H1 (cell line): ENCODE measurements at regions not wholly inside any gene's neighbourhood (a gene's known extent, or its start where the extent isn't known, plus 50 kb on each side); places are given as distances from the start of the nearest gene placed in this dataset.

Experiments
- CTCF ChIA-PET: fragments of 300-600 bp; sonication (Branson Sonifier 250); formaldehyde crosslinking; loops from one replicate; lab custom pipeline; 2021; ENCODE audit not compliant: partially characterized antibody; lab: Charles Lee
- POLR2A ChIA-PET: fragments of 300-600 bp; sonication (Branson Sonifier 250); formaldehyde crosslinking; loops from one replicate; lab custom pipeline; 2021; ENCODE audit warnings: inconsistent platforms; ENCODE audit not compliant: partially characterized antibody; lab: Charles Lee
- DNase-seq, 2 experiments: peaks; one replicate each; pipeline versions ENCODE4 v3.0.0 to v3.0.0-alpha.2; 2010 to 2022; ENCODE audit warnings: low spot score in 2 of 2, low read depth in 1 of 2, mixed read lengths in 1 of 2
- FAIRE-seq: peaks from 2 replicates; lab custom pipeline; 2011; peaks lifted over from hg19 to GRCh38; lab: Jason Lieb, UNC
- H2AFZ ChIP-seq: 2 replicates; pipeline ENCODE4 v1.8.1; 2012; ENCODE audit warnings: low read length, inconsistent platforms
- H2AK5ac ChIP-seq: 2 replicates; pipeline ENCODE4 v1.6.1; 2013; ENCODE audit warnings: low read depth, low read length
- H2BK120ac ChIP-seq: replicated peaks from 2 replicates; pipeline ENCODE3; 2013; ENCODE audit warnings: low read depth, low read length, inconsistent platforms
- H2BK12ac ChIP-seq: 2 replicates; pipeline ENCODE4 v1.6.1; 2013; ENCODE audit warnings: low read depth, low read length
- H2BK15ac ChIP-seq: 2 replicates; pipeline ENCODE4 v1.6.1; 2013; ENCODE audit warnings: low read length
- H2BK20ac ChIP-seq: 2 replicates; pipeline ENCODE4 v1.6.1; 2013; ENCODE audit warnings: low read length
- H2BK5ac ChIP-seq: 2 replicates; pipeline ENCODE4 v1.6.1; 2013; ENCODE audit warnings: low read depth, low read length
- H3K14ac ChIP-seq: 2 replicates; pipeline ENCODE4 v1.6.1; 2013; ENCODE audit warnings: inconsistent platforms; ENCODE audit not compliant: insufficient read length
- H3K18ac ChIP-seq: 2 replicates; pipeline ENCODE4 v1.6.1; 2013; ENCODE audit warnings: low read length; ENCODE audit errors: extremely low read depth
- H3K23ac ChIP-seq: 2 replicates; pipeline ENCODE4 v1.6.1; 2013; ENCODE audit warnings: inconsistent platforms; ENCODE audit not compliant: insufficient read length
- H3K23me2 ChIP-seq: 2 replicates; pipeline ENCODE4 v1.6.1; 2013; ENCODE audit warnings: low read depth, low read length
- H3K27ac ChIP-seq: 2 replicates; pipeline ENCODE4 v1.6.1; 2011; ENCODE audit warnings: low read depth, low read length, inconsistent platforms
- H3K27me3 ChIP-seq, 4 experiments: replicated peaks in 1 of 4; 1 replicate in 1 of 4; 2 replicates in 3 of 4; pipeline versions ENCODE4 v1.6.1 to v1.8.1; 2011 to 2013; ENCODE audit warnings: low read length in 3 of 4, mild to moderate bottlenecking in 3 of 4, inconsistent platforms in 2 of 4, mixed read lengths in 2 of 4, moderate library complexity in 1 of 4; ENCODE audit not compliant: control insufficient read depth in 3 of 4, insufficient read depth in 3 of 4; ENCODE audit errors: extremely low read depth in 1 of 4
- H3K36me3 ChIP-seq, 4 experiments: 2 replicates each; pipeline versions ENCODE4 v1.6.1 to v1.8.1; 2011 to 2013; ENCODE audit warnings: mild to moderate bottlenecking in 4 of 4, low read length in 3 of 4, moderate library complexity in 2 of 4, control low read depth in 1 of 4, inconsistent platforms in 1 of 4; ENCODE audit not compliant: insufficient read depth in 4 of 4, control insufficient read depth in 2 of 4
- H3K4ac ChIP-seq: replicated peaks from 2 replicates; pipeline ENCODE3; 2013; ENCODE audit warnings: low read length, low read depth, mixed read lengths, inconsistent platforms; ENCODE audit not compliant: insufficient read length
- H3K4me1 ChIP-seq, 4 experiments: replicated peaks in 1 of 4; 1 replicate in 1 of 4; 2 replicates in 3 of 4; pipeline versions ENCODE4 v1.6.1 to v1.8.1; 2011 to 2013; ENCODE audit warnings: low read length in 3 of 4, inconsistent platforms in 2 of 4, mixed read lengths in 1 of 4; ENCODE audit not compliant: insufficient read depth in 4 of 4, control insufficient read depth in 3 of 4
- H3K4me2 ChIP-seq, 2 experiments: 2 replicates each; pipeline versions ENCODE4 v1.6.1 to v1.8.1; 2011 to 2013; ENCODE audit warnings: low read depth in 2 of 2, low read length in 2 of 2, control low read depth in 1 of 2, inconsistent platforms in 1 of 2, mild to moderate bottlenecking in 1 of 2; ENCODE audit not compliant: insufficient read depth in 1 of 2
- H3K4me3 ChIP-seq, 4 experiments: fragments of 200-600, 300-600 bp in 1 of 4; sonication (generic), shearing (Covaris generic), sonication (Bioruptor Twin) in 1 of 4; 2 replicates each; pipeline versions ENCODE4 v1.5.1 to v1.8.1; 2011 to 2016; ENCODE audit warnings: low read length in 4 of 4, low read depth in 3 of 4, control low read depth in 2 of 4, inconsistent platforms in 2 of 4, mild to moderate bottlenecking in 2 of 4, mixed read lengths in 1 of 4, moderate library complexity in 1 of 4; ENCODE audit not compliant: insufficient read depth in 2 of 4; ENCODE audit errors: extremely low read depth in 1 of 4
- H3K56ac ChIP-seq: replicated peaks from 2 replicates; pipeline ENCODE3; 2013; ENCODE audit warnings: low read depth, mild to moderate bottlenecking, mixed read lengths, low read length, inconsistent platforms; ENCODE audit not compliant: insufficient read length
- H3K79me1 ChIP-seq: 2 replicates; pipeline ENCODE4 v1.6.1; 2013; ENCODE audit warnings: low read depth, low read length, control low read depth
- H3K79me2 ChIP-seq, 2 experiments: 2 replicates each; pipeline versions ENCODE4 v1.6.1 to v1.8.1; 2012 to 2013; ENCODE audit warnings: low read length in 2 of 2, mild to moderate bottlenecking in 2 of 2, inconsistent platforms in 1 of 2; ENCODE audit not compliant: insufficient read depth in 2 of 2, control insufficient read depth in 1 of 2
- H3K9ac ChIP-seq, 4 experiments: replicated peaks in 1 of 4; 1 replicate in 1 of 4; 2 replicates in 3 of 4; pipeline versions ENCODE4 v1.6.1 to v1.8.1; 2011 to 2013; ENCODE audit warnings: low read depth in 3 of 4, low read length in 3 of 4, control low read depth in 2 of 4, mild to moderate bottlenecking in 2 of 4, moderate library complexity in 2 of 4, inconsistent platforms in 1 of 4; ENCODE audit errors: extremely low read depth in 1 of 4
- H3K9me3 ChIP-seq, 2 experiments: 2 replicates each; pipeline versions ENCODE4 v1.6.1 to v1.8.1; 2012 to 2013; ENCODE audit warnings: mild to moderate bottlenecking in 2 of 2, moderate library complexity in 2 of 2, control low read depth in 1 of 2, inconsistent platforms in 1 of 2, low read depth in 1 of 2, low read length in 1 of 2, mixed read lengths in 1 of 2; ENCODE audit not compliant: insufficient read depth in 2 of 2
- H4K20me1 ChIP-seq, 2 experiments: replicated peaks in 1 of 2; 2 replicates each; pipeline versions ENCODE3 to v1.8.1; 2011 to 2013; ENCODE audit warnings: inconsistent platforms in 2 of 2, low read length in 2 of 2, mild to moderate bottlenecking in 1 of 2; ENCODE audit not compliant: insufficient read depth in 2 of 2, control insufficient read depth in 1 of 2
- H4K5ac ChIP-seq: 2 replicates; pipeline ENCODE4 v1.6.1; 2013; ENCODE audit warnings: low read length, low read depth, mixed read lengths, inconsistent platforms; ENCODE audit not compliant: insufficient read length
- H4K8ac ChIP-seq: 2 replicates; pipeline ENCODE4 v1.8.0; 2013; ENCODE audit warnings: mild to moderate bottlenecking, moderate library complexity, low read length, inconsistent platforms; ENCODE audit not compliant: insufficient read depth; ENCODE audit errors: extremely low read depth
- H4K91ac ChIP-seq: replicated peaks from 2 replicates; pipeline ENCODE3; 2013; ENCODE audit warnings: low read length, mixed read lengths, inconsistent platforms; ENCODE audit not compliant: insufficient read length
- BRCA1 ChIP-seq: IDR thresholded peaks from 2 replicates; pipeline ENCODE4 v1.6.1; 2012; ENCODE audit warnings: low read depth, low read length, improper control_type of control experiment
- CHD2 ChIP-seq: IDR thresholded peaks from 2 replicates; pipeline ENCODE4 v1.6.1; 2012; ENCODE audit warnings: low read length, improper control_type of control experiment
- EGR1 ChIP-seq: IDR thresholded peaks from 2 replicates; pipeline ENCODE4 v1.6.1; 2011; ENCODE audit warnings: low read depth, low read length, borderline replicate concordance
- GTF2F1 ChIP-seq: IDR thresholded peaks from 2 replicates; pipeline ENCODE4 v1.6.1; 2012; ENCODE audit warnings: low read depth, low read length, improper control_type of control experiment, borderline replicate concordance
- KDM5A ChIP-seq: fragments of 200-600 bp; IDR thresholded peaks from 2 replicates; pipeline ENCODE4 v1.7.1; 2012; ENCODE audit warnings: mild to moderate bottlenecking, low read length, inconsistent platforms, mixed read lengths
- NANOG ChIP-seq: IDR thresholded peaks from 2 replicates; pipeline ENCODE4 v1.6.1; 2011; ENCODE audit warnings: low read length, low read depth, mild to moderate bottlenecking, inconsistent platforms; ENCODE audit not compliant: insufficient read depth, poor library complexity, severe bottlenecking
- PHF8 ChIP-seq: fragments of 200-600 bp; sonication (generic); conservative IDR thresholded peaks from 2 replicates; pipeline ENCODE4 v1.7.1; 2012; ENCODE audit warnings: low read depth, mild to moderate bottlenecking, inconsistent platforms, low read length, moderate library complexity
- POLR2AphosphoS5 ChIP-seq: IDR thresholded peaks from 2 replicates; pipeline ENCODE4 v1.6.1; 2011; ENCODE audit warnings: low read depth, low read length
- RXRA ChIP-seq: IDR thresholded peaks from 2 replicates; pipeline ENCODE4 v1.6.1; 2011; ENCODE audit warnings: low read depth, mild to moderate bottlenecking, low read length, moderate library complexity; ENCODE audit not compliant: insufficient read depth
- SIN3A ChIP-seq, 2 experiments: IDR thresholded peaks in 1 of 2; conservative IDR thresholded peaks in 1 of 2; 2 replicates each; pipeline ENCODE4 v1.6.1; 2011 to 2012; ENCODE audit warnings: low read length in 2 of 2, improper control_type of control experiment in 1 of 2, low read depth in 1 of 2, mild to moderate bottlenecking in 1 of 2
- SUZ12 ChIP-seq: fragments of 200-600 bp; sonication (generic); IDR thresholded peaks from 2 replicates; pipeline ENCODE4 v1.6.1; 2012; ENCODE audit warnings: mild to moderate bottlenecking, inconsistent platforms, low read length, moderate library complexity, mixed read lengths
- TAF1 ChIP-seq: IDR thresholded peaks from 2 replicates; pipeline ENCODE4 v1.6.1; 2011; ENCODE audit warnings: mild to moderate bottlenecking, low read depth, low read length
- TEAD4 ChIP-seq: IDR thresholded peaks from 2 replicates; pipeline ENCODE4 v1.6.1; 2012; ENCODE audit warnings: low read depth, low read length, inconsistent platforms, mixed read lengths
- TF ChIP-seq, protein P1 (sequence below): IDR thresholded peaks from 2 replicates; pipeline ENCODE4 v1.6.1; 2011; ENCODE audit warnings: low read length, improper control_type of control experiment
- TF ChIP-seq, protein P2 (sequence below): IDR thresholded peaks from 2 replicates; pipeline ENCODE4 v1.6.1; 2011; ENCODE audit warnings: low read depth, mild to moderate bottlenecking, low read length; ENCODE audit not compliant: insufficient read depth

DNA sequence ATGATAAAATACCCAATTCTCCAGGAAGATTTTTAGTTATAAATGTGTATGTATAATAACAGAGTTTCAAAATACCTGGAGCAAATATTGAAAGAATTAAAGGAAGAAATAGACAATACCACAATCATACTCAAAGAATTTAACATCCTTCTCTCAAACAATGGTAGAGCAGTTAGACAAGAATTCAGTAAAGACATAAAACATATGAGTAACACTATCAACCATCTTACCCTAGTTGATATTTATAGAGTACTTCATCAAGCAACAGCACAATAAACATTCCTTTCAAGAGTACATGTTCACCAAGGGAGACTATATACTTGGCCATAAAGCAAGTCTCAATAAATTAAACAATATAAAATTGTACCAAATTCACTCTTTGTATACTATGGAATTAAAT lies 108.4 kb downstream of the DLEU7 start:
- H3K14ac ChIP-seq: no peak overlapping the region
- H4K91ac ChIP-seq: no peak overlapping the region
- H3K9me3 ChIP-seq: peaks cover 6 to 9% of the 10 kb centered on the region in 2 experiments
- H4K8ac ChIP-seq: no peak overlapping the region
- no peak overlapping the region for H2AFZ ChIP-seq
- no peak overlapping the region for H3K4me2 ChIP-seq
- H3K4ac ChIP-seq: no peak overlapping the region
- POLR2A ChIA-PET: no interaction called here
- no peak for FAIRE-seq
- H3K56ac ChIP-seq: no peak overlapping the region
- CTCF ChIA-PET: no interaction called here
- no peak overlapping the region for H3K4me3 ChIP-seq
- no peak overlapping the region for H2BK5ac ChIP-seq
- no peak overlapping the region for H2BK12ac ChIP-seq
- H3K18ac ChIP-seq: no peak overlapping the region
- H3K4me1 ChIP-seq: no peaks in the 10 kb centered on the region
- no peaks in the 10 kb centered on the region for H3K79me2 ChIP-seq
- no peaks in the 10 kb centered on the region for H4K20me1 ChIP-seq
- no peak overlapping the region for H2BK15ac ChIP-seq
- H4K5ac ChIP-seq: no peak overlapping the region
- DNase-seq: no peak
- no peak overlapping the region for H2BK20ac ChIP-seq
- H3K27me3 ChIP-seq: no peaks in the 10 kb centered on the region
- no peak overlapping the region for H2AK5ac ChIP-seq
- no peaks in the 10 kb centered on the region; the same call in 1 of the 2 replicates for H3K23me2 ChIP-seq
- H3K27ac ChIP-seq: no peak overlapping the region
- H2BK120ac ChIP-seq: no peak overlapping the region
- no peak overlapping the region for H3K9ac ChIP-seq
- no peak overlapping the region for H3K23ac ChIP-seq
- H3K36me3 ChIP-seq: peaks cover 0 to 3% (median 0%) of the 10 kb centered on the region in 4 experiments; a peak in 1 of 8 replicates
- no peaks in the 10 kb centered on the region for H3K79me1 ChIP-seq
- TF ChIP-seq RXRA: no peak
- TF ChIP-seq NANOG: no peak
- no peak for TF ChIP-seq EGR1
- no peak for TF ChIP-seq PHF8
- TF ChIP-seq, protein P1, sequence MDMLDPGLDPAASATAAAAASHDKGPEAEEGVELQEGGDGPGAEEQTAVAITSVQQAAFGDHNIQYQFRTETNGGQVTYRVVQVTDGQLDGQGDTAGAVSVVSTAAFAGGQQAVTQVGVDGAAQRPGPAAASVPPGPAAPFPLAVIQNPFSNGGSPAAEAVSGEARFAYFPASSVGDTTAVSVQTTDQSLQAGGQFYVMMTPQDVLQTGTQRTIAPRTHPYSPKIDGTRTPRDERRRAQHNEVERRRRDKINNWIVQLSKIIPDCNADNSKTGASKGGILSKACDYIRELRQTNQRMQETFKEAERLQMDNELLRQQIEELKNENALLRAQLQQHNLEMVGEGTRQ: no peak
- no peak for TF ChIP-seq SIN3A (conservative IDR thresholded peaks at IDR 0.05 in 1 of 2, IDR thresholded peaks at IDR 0.05 in 1 of 2; ENCODE audit: low read depth in 1 of 2, low read length in 2 of 2)
- no peak for TF ChIP-seq TAF1
- no peak for TF ChIP-seq BRCA1
- no peak for TF ChIP-seq GTF2F1
- no peak for TF ChIP-seq POLR2AphosphoS5
- TF ChIP-seq, protein P2, sequence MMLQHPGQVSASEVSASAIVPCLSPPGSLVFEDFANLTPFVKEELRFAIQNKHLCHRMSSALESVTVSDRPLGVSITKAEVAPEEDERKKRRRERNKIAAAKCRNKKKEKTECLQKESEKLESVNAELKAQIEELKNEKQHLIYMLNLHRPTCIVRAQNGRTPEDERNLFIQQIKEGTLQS: no peak
- TF ChIP-seq TEAD4: no peak
- TF ChIP-seq CHD2: no peak
- TF ChIP-seq KDM5A: no peak
- TF ChIP-seq SUZ12: no peak
